Stimulated activated CD4-positive, alpha-beta T cell treated with anti-CD3 and anti-CD28 coated beads, Interleukin-15, amount 100 ng/mL, for 48 hours (primary cell): ENCODE measurements at regions not wholly inside any gene's neighbourhood (a gene's known extent, or its start where the extent isn't known, plus 50 kb on each side); places are given as distances from the start of the nearest gene placed in this dataset.

Experiments
- DNase-seq, 2 donors: peaks; one replicate each; pipeline ENCODE4 v3.0.0-alpha.2; 2020; ENCODE audit warnings: low read depth in 2 of 2

- DNase-seq = no peak
Observed at GRCh38 chr12:68449196-68449595, 117.0 kb upstream of the MDM1 start.

- peak; percentile 14 to 19 for DNase-seq
Observed at GRCh38 chr12:68450947-68451260, 118.7 kb upstream of the MDM1 start.

DNA sequence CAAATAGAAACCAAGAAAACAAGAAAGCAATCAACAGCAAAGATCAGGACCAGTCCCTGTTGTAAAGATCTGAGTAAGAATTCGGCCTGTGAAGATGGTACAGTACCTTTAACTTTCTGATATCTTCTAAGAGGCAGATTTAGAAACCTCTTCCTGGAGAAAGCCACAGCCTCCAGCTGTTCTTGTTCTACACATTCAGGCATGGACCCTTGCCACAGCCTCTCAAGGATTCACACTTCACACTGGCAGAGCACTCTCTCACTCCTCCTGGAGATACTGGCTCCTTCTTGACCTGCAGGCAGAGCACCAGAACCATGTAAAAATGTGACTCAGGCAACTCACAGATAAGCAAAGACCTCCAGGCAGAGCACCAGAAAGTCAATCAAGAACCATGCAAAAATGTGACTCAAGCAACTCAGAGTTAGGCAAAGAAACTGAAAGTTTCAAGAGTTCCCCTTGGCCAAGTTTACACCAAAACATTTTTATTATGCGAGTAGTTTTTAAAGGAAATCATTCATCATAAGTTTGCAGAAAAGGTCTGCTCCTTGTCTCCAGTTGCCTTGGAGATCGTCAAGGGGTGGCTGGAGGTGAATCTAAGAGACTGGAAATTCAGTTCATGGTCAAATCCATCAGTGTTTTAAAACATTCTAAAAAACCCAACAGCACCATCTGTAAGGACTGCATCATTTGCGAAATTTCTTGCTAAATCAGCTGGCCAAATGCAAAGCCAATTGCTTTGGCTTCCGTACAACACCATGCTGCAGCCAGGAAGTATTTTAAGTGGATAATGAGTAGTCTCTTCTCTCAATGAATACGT lies 119.3 kb upstream of the MDM1 start:
- peak; percentile 14 to 25 for DNase-seq

DNA sequence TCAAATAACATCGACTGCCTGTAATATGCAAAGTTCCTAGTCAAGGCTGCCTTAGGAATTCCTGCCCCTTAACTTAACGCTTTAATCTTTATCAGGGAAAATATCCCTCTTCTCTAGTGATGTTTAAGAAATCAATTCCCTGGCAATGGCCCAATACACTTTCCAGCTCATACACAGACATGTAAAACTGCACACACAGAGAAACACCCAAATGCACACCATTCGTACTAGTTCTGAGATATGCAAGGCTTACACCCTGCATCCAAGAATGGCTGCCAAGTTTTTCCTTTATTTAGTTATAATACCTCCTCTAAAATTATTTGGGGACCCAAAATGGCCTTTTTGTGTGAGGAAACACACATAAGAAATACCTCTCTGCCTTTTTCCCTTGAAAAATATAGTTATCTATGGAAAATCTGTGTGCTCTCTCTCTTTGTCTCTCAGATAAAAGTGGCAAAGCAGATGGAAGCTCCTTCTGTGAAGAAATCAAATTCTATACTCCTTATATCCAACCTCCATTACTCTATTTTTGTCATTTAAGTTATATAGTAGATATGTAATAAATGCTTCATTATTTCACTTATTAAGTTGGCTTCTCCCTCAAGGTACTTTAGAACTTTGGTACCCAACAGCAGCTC lies 120.0 kb upstream of the MDM1 start:
- no peak for DNase-seq

DNA sequence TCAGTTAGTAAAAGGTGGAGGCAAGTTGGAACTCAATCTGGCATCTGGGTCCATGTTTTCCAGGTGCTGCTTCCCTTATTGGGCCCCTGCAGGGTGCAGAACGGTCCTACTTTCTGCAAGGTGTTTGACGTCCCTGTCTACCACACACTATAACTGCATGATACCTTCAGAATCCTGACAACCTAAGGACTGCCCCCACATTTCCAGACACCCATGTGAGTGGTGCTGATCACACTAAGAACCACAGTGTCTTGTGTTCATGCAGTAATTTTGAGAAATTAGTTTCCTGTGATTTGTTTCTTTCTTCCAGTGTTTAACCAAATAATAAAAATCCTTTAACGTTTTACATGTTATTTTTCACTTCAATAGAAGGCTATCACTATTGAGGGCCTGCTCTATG lies 121.1 kb upstream of the MDM1 start:
- DNase-seq = no peak

DNA sequence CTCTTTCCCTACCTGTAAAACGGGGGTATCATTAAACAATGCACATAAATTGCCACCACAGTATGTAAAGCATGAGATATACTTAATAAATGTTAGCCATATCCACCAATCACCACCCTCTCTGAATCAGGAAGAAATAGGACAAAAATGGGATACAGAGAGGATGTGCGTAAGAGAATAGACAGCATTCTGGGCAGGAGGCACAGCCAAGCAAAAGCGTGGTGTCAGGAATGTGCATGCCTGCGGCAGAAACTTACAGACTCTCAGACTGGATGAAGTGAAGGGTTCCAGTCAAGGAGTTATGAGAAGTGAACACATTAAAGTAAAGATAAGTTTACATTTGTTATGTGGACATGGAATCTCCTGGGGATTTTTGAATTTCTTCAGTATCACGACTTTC lies 121.7 kb upstream of the MDM1 start:
- no peak for DNase-seq

DNA sequence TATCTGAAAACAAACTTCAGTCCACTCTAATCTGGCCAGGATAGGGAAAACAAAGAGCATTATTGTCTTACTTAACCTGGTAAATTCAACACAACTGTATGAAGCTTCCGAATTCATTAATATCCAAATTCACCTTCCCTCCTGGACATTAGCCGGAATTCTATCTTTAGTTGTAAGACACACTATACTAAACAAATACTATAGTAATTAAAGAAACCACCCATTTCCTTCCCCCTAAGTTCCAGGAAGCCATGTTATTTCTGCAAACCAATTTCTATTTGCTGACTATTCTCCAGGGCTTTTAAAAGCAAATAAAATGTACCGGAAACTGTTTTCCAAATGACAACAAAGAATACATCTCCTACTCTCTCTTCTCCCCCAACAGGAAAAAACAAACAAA lies 122.7 kb upstream of the MDM1 start:
- no peak for DNase-seq

- no peak for DNase-seq
Observed at GRCh38 chr12:68455691-68456345, 123.7 kb upstream of the MDM1 start.

GRCh38 chr12:68458866-68459265 lies 126.7 kb upstream of the MDM1 start:
- no peak for DNase-seq

GRCh38 chr12:68460236-68460635 lies 128.1 kb upstream of the MDM1 start:
- no peak for DNase-seq

- no peak for DNase-seq
Observed at GRCh38 chr12:68461645-68462044, 129.5 kb upstream of the MDM1 start.

- no peak for DNase-seq
Observed at GRCh38 chr12:68462803-68463202, 130.6 kb upstream of the MDM1 start.

- no peak for DNase-seq
Observed at GRCh38 chr12:68465227-68465626, 133.1 kb upstream of the MDM1 start.

GRCh38 chr12:68467514-68467913 lies 135.4 kb upstream of the MDM1 start:
- DNase-seq = no peak

DNA sequence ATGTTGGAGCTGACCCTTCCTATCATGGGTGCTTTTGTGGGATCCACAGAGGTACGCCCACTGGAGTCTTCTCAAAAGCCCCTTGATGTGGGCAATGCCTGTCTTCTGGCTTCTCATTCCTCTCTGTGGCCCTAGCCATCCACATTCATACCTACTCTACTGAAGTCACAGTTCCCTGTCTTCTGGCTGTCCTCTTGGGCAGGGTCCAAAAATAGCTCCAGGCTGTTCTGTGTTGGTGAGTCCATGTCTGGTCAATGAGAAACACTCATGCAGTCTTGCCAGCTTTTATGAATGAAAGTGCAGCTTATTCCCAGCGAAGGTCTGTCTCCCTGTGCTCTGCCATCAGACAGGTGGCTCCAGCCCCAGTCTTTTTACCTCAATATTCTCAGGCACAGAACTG lies 135.9 kb upstream of the MDM1 start:
- no peak for DNase-seq

DNA sequence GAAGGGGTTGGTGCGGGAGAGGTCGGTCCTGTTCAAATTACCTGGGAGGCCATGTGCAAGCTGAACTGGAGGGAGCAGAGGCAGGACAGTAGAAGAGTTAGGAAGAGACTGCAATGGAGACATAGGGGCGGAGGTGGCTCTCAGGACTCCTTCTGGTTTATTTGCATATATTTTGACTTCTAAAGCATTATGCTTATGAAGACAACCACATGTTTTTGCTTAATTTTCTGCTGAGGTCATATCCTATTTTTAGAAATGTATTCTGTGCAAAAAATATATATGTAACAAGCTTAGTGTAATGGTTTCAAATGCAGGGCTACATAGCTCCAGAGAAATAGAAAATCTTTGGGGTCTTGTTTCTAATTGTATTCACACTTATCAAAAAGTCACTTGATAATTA lies 137.0 kb upstream of the MDM1 start:
- no peak for DNase-seq

DNA sequence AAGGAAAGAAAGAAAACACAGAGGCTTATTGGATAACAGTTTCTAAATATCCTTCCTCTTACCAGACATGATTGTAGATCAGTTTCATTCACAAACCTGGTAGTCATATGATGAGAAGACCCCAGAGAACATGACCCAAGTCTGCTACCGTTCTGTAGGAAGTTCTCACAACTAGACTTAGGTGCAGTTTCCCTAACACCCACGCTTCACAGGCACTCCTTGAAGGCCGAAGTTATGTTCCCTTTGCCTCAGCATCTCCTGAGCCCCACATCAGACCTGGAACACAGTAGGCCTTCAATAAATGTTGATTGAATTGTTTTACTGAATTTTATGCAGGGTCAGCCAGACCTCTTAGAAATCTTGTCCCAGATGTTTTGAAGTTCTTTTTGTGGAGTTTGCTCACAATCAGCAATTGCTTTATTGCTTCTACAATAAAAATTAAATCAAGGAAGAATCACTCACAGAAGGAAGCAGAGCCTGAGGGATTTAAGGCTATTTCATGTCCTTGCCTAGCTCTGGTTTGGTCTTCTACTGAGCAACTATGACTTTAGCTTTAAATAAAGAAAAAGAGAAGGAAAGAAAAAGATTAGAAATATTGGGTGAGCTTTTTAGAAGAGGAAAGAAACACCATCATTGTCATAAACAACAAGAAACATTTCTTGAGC lies 138.6 kb upstream of the MDM1 start:
- no peak for DNase-seq

DNA sequence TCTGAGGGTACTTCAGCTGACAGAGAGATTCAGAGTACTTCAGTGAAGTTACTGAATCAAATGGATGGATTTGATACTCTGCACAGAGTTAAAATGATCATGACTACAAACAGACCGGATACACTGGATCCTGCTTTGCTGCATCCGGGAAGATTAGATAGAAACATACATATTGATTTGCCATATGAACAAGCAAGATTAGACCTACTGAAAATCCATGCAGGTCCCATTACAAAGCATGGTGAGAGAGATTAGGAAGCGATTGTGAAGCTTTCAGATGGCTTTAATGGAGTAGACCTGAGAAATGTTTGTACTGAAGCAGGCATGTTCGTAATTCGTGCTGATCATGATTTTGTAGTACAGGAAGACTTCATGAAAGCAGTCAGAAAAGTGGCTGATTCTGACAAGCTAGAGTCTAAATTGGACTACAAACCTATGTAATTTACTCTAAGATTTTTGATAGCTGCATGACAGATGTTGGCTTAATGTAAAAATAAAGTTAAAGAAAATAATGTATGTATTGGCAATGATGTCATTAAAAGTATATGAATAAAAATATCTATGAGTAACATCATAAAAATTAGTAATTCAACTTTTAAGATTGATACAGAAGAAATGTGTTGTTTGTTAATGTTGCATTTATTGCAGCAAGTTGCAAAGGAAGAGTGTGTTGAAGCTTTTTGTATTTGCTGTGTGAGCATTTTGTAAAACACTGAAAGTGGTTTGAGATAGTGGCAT lies 136.1 kb upstream of the RAP1B start:
- DNase-seq = no peak

DNA sequence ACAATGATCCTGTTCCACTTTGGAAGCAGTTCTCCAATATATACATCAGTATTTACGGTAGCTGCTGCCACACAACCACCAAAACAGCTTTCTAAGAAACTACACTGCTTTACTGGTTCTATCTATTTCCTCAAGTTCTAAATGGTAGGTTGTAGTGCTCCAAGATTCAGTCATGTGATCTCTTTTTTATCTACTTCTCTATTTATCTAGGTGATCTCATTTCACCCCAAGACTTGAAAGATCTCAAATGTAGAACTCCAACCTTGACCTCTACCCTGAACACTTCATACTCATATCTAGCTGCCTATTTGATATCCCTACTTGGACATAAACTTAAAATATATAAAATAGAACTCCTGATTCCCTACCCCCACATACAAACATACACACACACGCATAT lies 133.9 kb upstream of the RAP1B start:
- no peak for DNase-seq

GRCh38 chr12:68477261-68477772 lies 133.4 kb upstream of the RAP1B start:
- no peak for DNase-seq

- no peak for DNase-seq
Observed at GRCh38 chr12:68477906-68478305, 132.8 kb upstream of the RAP1B start.
